Sigmoid colon (tissue), 6 donors: ENCODE measurements at regions not wholly inside any gene's neighbourhood (a gene's known extent, or its start where the extent isn't known, plus 50 kb on each side); places are given as distances from the start of the nearest gene placed in this dataset.

Experiments
- DNase-seq: peaks from one replicate; pipeline ENCODE4 v3.0.0-alpha.2; 2019
- H3K27ac ChIP-seq, 4 donors: fragments of 200-600 bp; sonication (generic); one replicate each; pipeline ENCODE4 v1.5.1; 2016 to 2019; ENCODE audit warnings: mild to moderate bottlenecking in 1 of 4
- H3K27me3 ChIP-seq, 3 donors: fragments of 200-600 bp; sonication (generic); one replicate each; pipeline ENCODE4 v1.5.1; 2019; ENCODE audit warnings: mild to moderate bottlenecking in 1 of 3
- H3K36me3 ChIP-seq, 4 donors: fragments of 200-600 bp; sonication (generic); one replicate each; pipeline ENCODE4 v1.5.1; 2016 to 2019
- H3K4me1 ChIP-seq, 4 donors: fragments of 200-600 bp; sonication (generic); one replicate each; pipeline ENCODE4 v1.5.1; 2017 to 2019
- H3K4me3 ChIP-seq, 4 donors: fragments of 200-600 bp; sonication (generic); one replicate each; pipeline ENCODE4 v1.5.1; 2017 to 2019; ENCODE audit warnings: mild to moderate bottlenecking in 2 of 4, moderate library complexity in 1 of 4
- H3K9me3 ChIP-seq, 4 donors: fragments of 200-600 bp in 3 of 4; sonication (generic) in 3 of 4; one replicate each; pipeline versions ENCODE4 v1.5.1 to v1.6.1; 2013 to 2019
- EP300 ChIP-seq, 4 donors: sonication (generic); formaldehyde crosslinking; IDR thresholded peaks; one replicate each; pipeline ENCODE4 v1.6.1; 2017; ENCODE audit warnings: antibody characterized with exemption in 4 of 4
- POLR2A ChIP-seq, 2 donors: fragments of 450-650 bp; IDR thresholded peaks; one replicate each; pipeline ENCODE4 v1.6.1; 2016; ENCODE audit warnings: antibody characterized with exemption in 2 of 2, mild to moderate bottlenecking in 2 of 2, moderate library complexity in 2 of 2
- POLR2AphosphoS5 ChIP-seq, 4 donors: sonication (generic); formaldehyde crosslinking; IDR thresholded peaks; one replicate each; pipeline ENCODE4 v1.6.1; 2017; ENCODE audit warnings: antibody characterized with exemption in 4 of 4
- WGBS, 2 donors: extraction: QIAGEN DNeasy Blood & Tissue Kit; methylation state at CpG; one replicate each; pipeline ENCODE4 v1.1.7; 2013; 5-methylcytosine and 5-hydroxymethylcytosine counted together
- intact Hi-C: fragments of 100-400 bp; cut with DNase I; formaldehyde crosslinking; loops from one replicate; pipeline ENCODE4 v1.15.1; 2023
- TF ChIP-seq, protein P1 (sequence below), 4 experiments: fragments of 450-650 bp in 3 of 4; fragments of 200-600 bp in 1 of 4; IDR thresholded peaks; one replicate each; pipeline ENCODE4 v1.5.1; 2016 to 2019; ENCODE audit warnings: antibody characterized with exemption in 4 of 4, mild to moderate bottlenecking in 3 of 4, moderate library complexity in 2 of 4
- donor health status: healthy with polysubstance abuse.
- donor health status: healthy.

DNA sequence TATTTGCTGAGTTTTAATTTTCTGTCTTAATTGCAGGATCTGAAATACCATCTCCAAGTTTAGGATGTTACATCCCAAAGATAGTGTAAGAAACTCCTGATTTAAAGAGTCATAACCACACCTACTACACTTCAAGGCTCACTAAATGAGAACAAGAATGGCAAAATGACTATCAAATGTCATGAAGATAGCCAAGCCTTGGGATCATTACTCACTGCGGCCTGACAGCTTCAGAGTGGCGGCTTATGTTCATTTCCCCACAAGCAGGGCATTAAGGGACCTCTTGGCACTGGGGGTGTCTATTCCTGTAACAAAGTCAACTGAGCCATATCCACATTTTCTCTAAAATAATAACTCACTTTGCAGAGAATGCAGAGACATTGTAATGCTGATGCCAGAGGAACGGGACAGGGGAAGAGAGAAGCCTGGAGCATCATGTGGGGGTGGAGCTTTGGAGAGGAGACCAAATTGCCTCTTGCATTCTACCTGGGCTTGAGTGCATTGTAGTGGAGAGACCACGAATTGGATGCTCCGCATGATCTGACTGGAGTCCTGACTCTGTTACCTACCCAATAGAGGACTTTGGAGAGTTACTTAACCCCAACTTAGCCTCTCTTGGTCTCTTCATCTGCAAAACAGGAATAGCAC lies 219.2 kb downstream of the OPA1 start:
- TF ChIP-seq POLR2A (IDR thresholded peaks at IDR 0.05) (no peak), POLR2AphosphoS5 (IDR thresholded peaks at IDR 0.05) (no peak), EP300 (IDR thresholded peaks at IDR 0.05) (no peak)
- TF ChIP-seq, protein P1, sequence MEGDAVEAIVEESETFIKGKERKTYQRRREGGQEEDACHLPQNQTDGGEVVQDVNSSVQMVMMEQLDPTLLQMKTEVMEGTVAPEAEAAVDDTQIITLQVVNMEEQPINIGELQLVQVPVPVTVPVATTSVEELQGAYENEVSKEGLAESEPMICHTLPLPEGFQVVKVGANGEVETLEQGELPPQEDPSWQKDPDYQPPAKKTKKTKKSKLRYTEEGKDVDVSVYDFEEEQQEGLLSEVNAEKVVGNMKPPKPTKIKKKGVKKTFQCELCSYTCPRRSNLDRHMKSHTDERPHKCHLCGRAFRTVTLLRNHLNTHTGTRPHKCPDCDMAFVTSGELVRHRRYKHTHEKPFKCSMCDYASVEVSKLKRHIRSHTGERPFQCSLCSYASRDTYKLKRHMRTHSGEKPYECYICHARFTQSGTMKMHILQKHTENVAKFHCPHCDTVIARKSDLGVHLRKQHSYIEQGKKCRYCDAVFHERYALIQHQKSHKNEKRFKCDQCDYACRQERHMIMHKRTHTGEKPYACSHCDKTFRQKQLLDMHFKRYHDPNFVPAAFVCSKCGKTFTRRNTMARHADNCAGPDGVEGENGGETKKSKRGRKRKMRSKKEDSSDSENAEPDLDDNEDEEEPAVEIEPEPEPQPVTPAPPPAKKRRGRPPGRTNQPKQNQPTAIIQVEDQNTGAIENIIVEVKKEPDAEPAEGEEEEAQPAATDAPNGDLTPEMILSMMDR (IDR thresholded peaks at IDR 0.05): no peak
- H3K27me3 ChIP-seq: no peaks in the 10 kb centered on the region
- no peaks in the 10 kb centered on the region for H3K4me1 ChIP-seq
- 94% methylated on average over 5 of the region's 5 CpGs for WGBS, 2 donors
- H3K36me3 ChIP-seq: no peaks in the 10 kb centered on the region
- DNase-seq: peak; percentile 10
- no peaks in the 10 kb centered on the region for H3K9me3 ChIP-seq
- intact Hi-C loops: no loop called here
- no peak overlapping the region for H3K27ac ChIP-seq
- H3K4me3 ChIP-seq: no peak overlapping the region

DNA sequence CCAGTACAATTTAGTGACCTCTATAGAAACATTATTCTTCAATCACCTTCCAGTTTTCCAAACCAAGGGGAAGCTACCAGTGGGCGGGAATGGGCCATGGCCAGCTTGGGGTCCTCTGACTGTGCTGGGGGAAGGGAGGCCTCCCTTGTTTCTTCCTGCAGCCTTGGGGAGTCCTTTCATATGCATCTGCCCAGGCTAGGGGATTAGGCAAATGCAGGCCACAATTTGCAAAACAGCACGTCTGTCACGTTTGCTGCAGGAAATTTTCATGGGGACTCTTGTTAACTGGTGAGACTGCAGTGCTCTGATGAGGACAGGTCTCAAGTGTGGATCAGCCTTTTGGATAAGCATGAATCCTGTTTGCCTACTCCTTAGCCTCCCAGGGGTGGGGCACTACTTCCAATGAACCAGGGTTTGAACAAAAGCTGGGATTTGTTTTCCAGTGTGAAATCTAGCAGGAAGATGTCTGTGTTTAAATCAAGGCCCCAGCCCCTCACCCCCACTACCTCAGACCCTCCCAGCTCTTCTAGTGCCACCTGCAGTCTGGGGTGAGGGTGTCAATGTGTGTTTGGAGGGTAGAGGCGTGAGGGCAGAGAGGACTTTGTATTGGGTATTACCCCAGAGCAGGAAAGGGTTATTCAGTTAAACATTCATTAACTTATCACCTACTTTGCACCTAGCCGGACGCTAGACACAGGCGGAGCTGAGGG lies 219.9 kb downstream of the OPA1 start:
- DNase-seq: peak; percentile 13
- no peak overlapping the region for H3K4me3 ChIP-seq
- intact Hi-C loops: no loop called here
- H3K9me3 ChIP-seq: no peaks in the 10 kb centered on the region
- no peaks in the 10 kb centered on the region for H3K4me1 ChIP-seq
- H3K27me3 ChIP-seq: no peaks in the 10 kb centered on the region
- H3K36me3 ChIP-seq: no peaks in the 10 kb centered on the region
- no peak overlapping the region for H3K27ac ChIP-seq
- no peak for TF ChIP-seq POLR2A (IDR thresholded peaks at IDR 0.05)
- TF ChIP-seq, protein P1 (IDR thresholded peaks at IDR 0.05): no peak
- no peak for TF ChIP-seq EP300 (IDR thresholded peaks at IDR 0.05)
- no peak for TF ChIP-seq POLR2AphosphoS5 (IDR thresholded peaks at IDR 0.05)
- 46 to 77% methylated on average over 7 of the region's 7 CpGs for WGBS, 2 donors

GRCh38 chr3:193813501-193813830 lies 220.5 kb downstream of the OPA1 start:
- no peaks in the 10 kb centered on the region for H3K4me1 ChIP-seq
- DNase-seq: no peak
- no peaks in the 10 kb centered on the region for H3K9me3 ChIP-seq
- 25 to 78% methylated on average over 3 of the region's 3 CpGs for WGBS, 2 donors
- no peak overlapping the region for H3K27ac ChIP-seq
- intact Hi-C loops: no loop called here
- no peaks in the 10 kb centered on the region for H3K36me3 ChIP-seq
- H3K27me3 ChIP-seq: no peaks in the 10 kb centered on the region
- no peak overlapping the region for H3K4me3 ChIP-seq
- TF ChIP-seq POLR2A (IDR thresholded peaks at IDR 0.05) (no peak), EP300 (IDR thresholded peaks at IDR 0.05) (no peak), POLR2AphosphoS5 (IDR thresholded peaks at IDR 0.05) (no peak)
- TF ChIP-seq, protein P1 (IDR thresholded peaks at IDR 0.05): no peak

DNA sequence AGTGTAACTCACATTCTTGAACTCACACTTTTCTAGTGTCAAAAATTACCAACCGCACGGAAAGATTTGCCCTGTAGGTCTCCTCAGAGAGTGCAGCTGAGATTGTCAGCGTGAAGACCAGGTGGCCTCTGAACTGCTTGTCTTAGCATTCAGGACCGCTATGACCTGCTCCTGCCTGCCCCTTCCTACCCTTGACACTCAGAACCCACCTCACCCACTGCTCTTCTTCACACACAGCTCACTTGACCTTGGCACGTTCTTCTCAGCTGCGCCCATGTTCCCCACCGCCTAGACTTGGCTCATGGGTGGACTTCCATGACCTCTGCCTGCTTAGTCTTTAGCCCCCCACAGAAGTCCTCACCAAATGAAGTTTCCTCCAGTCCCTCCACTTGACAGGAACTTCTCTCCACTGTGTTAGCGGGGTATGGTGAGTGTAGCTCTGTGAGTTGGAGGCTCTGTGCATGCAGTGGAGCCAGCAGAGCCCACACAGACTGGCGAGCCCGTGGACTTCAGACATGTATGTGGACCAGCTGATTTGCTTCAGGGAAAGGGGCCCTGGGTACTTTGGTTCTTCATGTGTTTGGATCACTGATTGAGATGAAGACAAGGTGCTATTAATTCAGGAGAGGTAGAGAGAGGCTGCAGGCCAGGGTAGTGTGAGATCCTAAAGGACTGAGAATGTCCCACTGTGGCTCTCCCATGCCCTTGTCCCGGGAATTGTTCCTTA lies 221.3 kb downstream of the OPA1 start:
- Histone ChIP-seq H3K9me3 (no peaks in the 10 kb centered on the region), H3K4me1 (no peaks in the 10 kb centered on the region), H3K36me3 (no peaks in the 10 kb centered on the region), H3K27me3 (no peaks in the 10 kb centered on the region), H3K4me3 (no peak overlapping the region), H3K27ac (no peak overlapping the region)
- intact Hi-C loops: no loop called here
- DNase-seq: no peak
- TF ChIP-seq POLR2A (IDR thresholded peaks at IDR 0.05) (no peak), POLR2AphosphoS5 (IDR thresholded peaks at IDR 0.05) (no peak), EP300 (IDR thresholded peaks at IDR 0.05) (no peak)
- TF ChIP-seq, protein P1 (IDR thresholded peaks at IDR 0.05): no peak
- WGBS, 2 donors: 91% methylated on average over 11 of the region's 11 CpGs
